Heart left ventricle (tissue), 16 donors: ENCODE measurements at regions not wholly inside any gene's neighbourhood (a gene's known extent, or its start where the extent isn't known, plus 50 kb on each side); places are given as distances from the start of the nearest gene placed in this dataset.

ENCODE experiments used
- ATAC-seq, 4 donors: fragments of 200-7000 bp; cut with Tn5 transposase; one replicate each; pipeline ENCODE4 v1.9.1; 2020 to 2022; ENCODE audit warnings: moderate library complexity in 4 of 4, mild to moderate bottlenecking in 3 of 4, moderate number of reproducible peaks in 1 of 4
- DNase-seq, 5 donors: peaks; one replicate each; pipeline ENCODE4 v3.0.0-alpha.2; 2020
- H3K27ac ChIP-seq, 12 donors: fragments of 200-600 bp; sonication (generic) in 4 of 12; one replicate each; pipeline versions ENCODE4 v1.5.0 to v1.8.0; 2016 to 2022; ENCODE audit warnings: mild to moderate bottlenecking in 2 of 12
- H3K27me3 ChIP-seq, 9 donors: fragments of 200-600 bp; sonication (generic) in 2 of 9; one replicate each; pipeline versions ENCODE4 v1.5.1 to v1.8.0; 2016 to 2022; ENCODE audit warnings: mild to moderate bottlenecking in 3 of 9
- H3K36me3 ChIP-seq, 9 donors: fragments of 200-600 bp; sonication (generic) in 2 of 9; one replicate each; pipeline versions ENCODE4 v1.5.0 to v1.8.0; 2018 to 2022; ENCODE audit warnings: mild to moderate bottlenecking in 2 of 9
- H3K4me1 ChIP-seq, 12 donors: fragments of 200-600 bp; sonication (generic) in 4 of 12; one replicate each; pipeline versions ENCODE4 v1.5.0 to v1.8.0; 2016 to 2022; ENCODE audit warnings: mild to moderate bottlenecking in 3 of 12
- H3K4me3 ChIP-seq, 12 donors: fragments of 200-600 bp; sonication (generic) in 4 of 12; one replicate each; pipeline versions ENCODE4 v1.5.0 to v1.8.0; 2017 to 2022; ENCODE audit warnings: mild to moderate bottlenecking in 9 of 12, moderate library complexity in 4 of 12
- H3K9me3 ChIP-seq, 12 donors: fragments of 200-600 bp; sonication (generic) in 4 of 12; one replicate each; pipeline versions ENCODE4 v1.5.0 to v1.8.0; 2016 to 2022; ENCODE audit warnings: mild to moderate bottlenecking in 1 of 12
- CTCF ChIP-seq, 12 donors: fragments of 200-600 bp; sonication (generic) in 4 of 12; IDR thresholded peaks; one replicate each; pipeline versions ENCODE4 v1.5.0 to v1.8.0; 2018 to 2022; ENCODE audit warnings: antibody characterized with exemption in 12 of 12, mild to moderate bottlenecking in 5 of 12
- POLR2A ChIP-seq, 2 donors: fragments of 450-650 bp; IDR thresholded peaks; one replicate each; pipeline ENCODE4 v1.6.1; 2017; ENCODE audit warnings: antibody characterized with exemption in 2 of 2, mild to moderate bottlenecking in 2 of 2, moderate library complexity in 2 of 2
- WGBS, 4 donors: extraction: QIAGEN DNeasy Blood & Tissue Kit in 2 of 4; methylation state at CpG; one replicate each; pipeline versions ENCODE4 v1.1.5 to v1.1.7; 2013 to 2018; 5-methylcytosine and 5-hydroxymethylcytosine counted together
- intact Hi-C, 10 donors: fragments of 100-400 bp; cut with DNase I; formaldehyde crosslinking; loops; one replicate each; pipeline versions ENCODE4 v1.11.1 to v1.14.2; 2022
- donor health status: ischemic (EF 13 %, LVEDD 7.1; RV severe dilation, severe dysfunction).
- donor health status: healthy with polysubstance abuse.
- donor health status: DM: no; HTN: yes; CAD: no.
- donor health status: DM: no; HTN: no; CAD: no.
- donor health status: ischemic (EF 25% LVEDD 6.9; RV normal size, moderate dysfunction).
- donor health status: ischemic (EF 25% LVEDD 5.7; RV mildly dilated, moderate dysfunction).
- donor health status: healthy.
- donor health status: DM: yes; HTN: yes; CAD: no.
- donor health status: ischemic (EF 35%, LVEDD 5.7; RV mildly dilated, moderate dysfunction).
- donor health status: nonischemic (EF 11% LVEDD 7.7; RV severe dilation, severe dysfunction).
- donor health status: DM: yes; HTN: yes; CAD: no.
- donor health status: PGD.
- donor health status: ischemic (EF 29% LVEDD 5.4; RV normal size, mild dysfunction).
- donor health status: nonischemic (EF 23%, LVEDD 6.1; RV moderate dilation, normal function).

GRCh38 chr1:168905633-168906032, 176.6 kb upstream of the DPT start:
- Histone ChIP-seq H3K4me3 (no peak overlapping the region), H3K36me3 (no peaks in the 10 kb centered on the region), H3K4me1 (peaks cover 0 to 11% (median 7%) of the 10 kb centered on the region in 12 donors), H3K27ac (no peak overlapping the region), H3K9me3 (no peaks in the 10 kb centered on the region), H3K27me3 (no peaks in the 10 kb centered on the region)
- no peak for TF ChIP-seq CTCF (IDR thresholded peaks at IDR 0.05)
- TF ChIP-seq POLR2A (IDR thresholded peaks at IDR 0.05): no peak
- no peak for DNase-seq
- ATAC-seq: no peak
- intact Hi-C loops: no loop called here
- WGBS, 4 donors: 96 to 98% (median 98%) methylated on average over 2 of the region's 2 CpGs

GRCh38 chr1:168906367-168906766, 177.4 kb upstream of the DPT start:
- WGBS, 4 donors: 73 to 85% (median 83%) methylated on average over 2 of the region's 2 CpGs
- Histone ChIP-seq H3K36me3 (no peaks in the 10 kb centered on the region), H3K27ac (no peak overlapping the region), H3K4me1 (peaks cover 0 to 11% (median 7%) of the 10 kb centered on the region in 12 donors), H3K27me3 (no peaks in the 10 kb centered on the region), H3K9me3 (no peaks in the 10 kb centered on the region), H3K4me3 (no peak overlapping the region)
- TF ChIP-seq CTCF (IDR thresholded peaks at IDR 0.05): no peak
- TF ChIP-seq POLR2A (IDR thresholded peaks at IDR 0.05): no peak
- intact Hi-C loops: no loop called here
- DNase-seq (no peak), ATAC-seq (no peak)

GRCh38 chr1:168907053-168907452, 178.0 kb upstream of the DPT start:
- intact Hi-C loops: no loop called here
- WGBS, 4 donors: 86 to 93% (median 89%) methylated on average over 5 of the region's 5 CpGs
- H3K9me3 ChIP-seq: no peaks in the 10 kb centered on the region
- peaks cover 0 to 11% (median 7%) of the 10 kb centered on the region in 12 donors for H3K4me1 ChIP-seq
- no peak overlapping the region for H3K4me3 ChIP-seq
- H3K27ac ChIP-seq: no peak overlapping the region
- TF ChIP-seq POLR2A (IDR thresholded peaks at IDR 0.05): no peak
- TF ChIP-seq CTCF (IDR thresholded peaks at IDR 0.05): no peak
- DNase-seq (no peak), ATAC-seq (no peak)
- no peaks in the 10 kb centered on the region for H3K36me3 ChIP-seq
- H3K27me3 ChIP-seq: no peaks in the 10 kb centered on the region

GRCh38 chr1:168907786-168908348, 178.9 kb upstream of the DPT start:
- intact Hi-C loops: no loop called here
- TF ChIP-seq POLR2A (IDR thresholded peaks at IDR 0.05): no peak
- TF ChIP-seq CTCF (IDR thresholded peaks at IDR 0.05): no peak
- ATAC-seq: peak in 2 of 4 donors; percentile 46 to 69

More at GRCh38 chr1:168907786-168908348, 178.9 kb upstream of the DPT start:
- Histone ChIP-seq H3K27me3 (no peaks in the 10 kb centered on the region), H3K36me3 (no peaks in the 10 kb centered on the region), H3K9me3 (no peaks in the 10 kb centered on the region), H3K27ac (peak overlapping the region in 1 of 12 donors; percentile 4), H3K4me3 (no peak overlapping the region), H3K4me1 (peaks cover 0 to 11% (median 7%) of the 10 kb centered on the region in 12 donors)
- DNase-seq: no peak
